NCI-H345 treated with DMSO at 0.1 percent for 48 hours (cell line): ENCODE measurements at regions not wholly inside any gene's neighbourhood (a gene's known extent, or its start where the extent isn't known, plus 50 kb on each side); places are given as distances from the start of the nearest gene placed in this dataset.

Source experiments
- DNase-seq: peaks from one replicate; lab custom pipeline; 2025; ENCODE audit not compliant: unreplicated experiment; lab: John Stamatoyannopoulos, UW

GRCh38 chr15:31262143-31262530 lies 64.5 kb upstream of the KLF13 start:
- no peak for DNase-seq

- no peak for DNase-seq
Observed at GRCh38 chr15:31262901-31263671, 63.5 kb upstream of the KLF13 start.

- peak; percentile 63 for DNase-seq
Observed at GRCh38 chr15:31263751-31264558, 62.7 kb upstream of the KLF13 start.

DNA sequence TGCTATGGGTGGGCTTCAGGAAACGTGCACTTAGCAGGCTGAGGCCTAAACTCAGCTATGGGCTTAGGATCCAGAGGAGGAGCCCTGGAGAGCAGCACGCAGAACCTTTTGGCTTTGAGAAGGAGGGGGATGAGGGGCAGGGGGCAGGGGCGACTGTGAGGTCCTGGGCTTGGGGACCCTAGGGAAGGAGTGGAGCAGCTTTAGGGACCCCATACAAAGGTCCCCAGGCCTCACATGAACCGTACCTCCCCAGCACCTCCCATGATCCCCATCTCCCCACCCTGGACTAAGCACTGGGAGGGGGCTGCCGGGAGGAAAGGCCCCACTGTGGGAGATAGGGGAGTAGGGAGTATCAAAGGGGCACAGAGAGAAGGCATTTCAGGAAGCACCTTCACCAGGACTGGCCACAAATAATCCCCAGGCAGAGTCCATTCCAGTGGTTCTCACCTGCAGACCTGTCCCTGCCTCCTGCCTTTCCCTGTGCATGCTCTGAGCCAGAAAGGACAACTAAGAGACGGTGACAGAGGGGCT lies 62.0 kb upstream of the KLF13 start:
- no peak for DNase-seq

GRCh38 chr15:31265090-31265870 lies 61.4 kb upstream of the KLF13 start:
- DNase-seq = no peak

DNA sequence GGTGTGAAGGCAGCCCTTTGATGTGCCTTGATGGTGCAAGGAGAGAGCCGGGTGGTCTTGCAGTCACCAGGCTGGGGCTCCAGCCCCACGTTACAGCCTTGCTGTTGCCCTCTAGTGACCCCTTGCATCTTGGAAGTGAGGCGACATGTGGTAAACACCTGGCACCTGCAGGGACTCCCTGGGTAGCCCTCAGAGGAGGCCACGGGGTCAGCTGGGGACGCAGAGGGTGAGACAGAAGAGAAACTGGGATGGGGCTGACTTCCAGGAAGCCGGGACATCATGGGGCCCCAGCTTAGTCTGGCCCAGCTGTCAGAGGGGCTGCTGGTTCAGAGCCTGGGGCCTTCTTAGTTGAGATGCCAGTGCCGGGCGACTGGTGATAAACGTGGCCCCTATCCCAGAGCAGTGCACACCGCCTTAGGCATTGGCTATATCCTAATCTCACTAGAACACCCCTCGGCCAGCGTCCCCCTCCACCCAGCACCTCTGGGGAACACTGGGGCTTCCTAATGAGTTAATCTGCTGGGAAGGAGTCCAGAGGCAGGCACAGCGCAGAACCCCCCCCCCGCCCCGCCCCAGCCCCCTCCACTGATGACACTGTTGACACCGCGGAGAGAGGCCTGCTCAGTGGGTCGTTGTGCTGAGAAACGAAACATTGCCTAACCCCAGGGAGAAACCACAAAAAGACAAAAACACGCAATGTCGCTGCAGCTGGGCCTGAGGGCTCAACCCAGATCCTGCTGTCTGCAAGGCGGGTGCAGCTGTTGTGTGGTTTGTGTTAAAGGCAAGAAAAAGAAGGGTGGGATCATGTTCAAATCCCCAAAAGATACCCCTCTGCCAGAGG lies 60.5 kb upstream of the KLF13 start:
- DNase-seq = no peak

- no peak for DNase-seq
Observed at GRCh38 chr15:31266712-31267111, 59.9 kb upstream of the KLF13 start.

DNA sequence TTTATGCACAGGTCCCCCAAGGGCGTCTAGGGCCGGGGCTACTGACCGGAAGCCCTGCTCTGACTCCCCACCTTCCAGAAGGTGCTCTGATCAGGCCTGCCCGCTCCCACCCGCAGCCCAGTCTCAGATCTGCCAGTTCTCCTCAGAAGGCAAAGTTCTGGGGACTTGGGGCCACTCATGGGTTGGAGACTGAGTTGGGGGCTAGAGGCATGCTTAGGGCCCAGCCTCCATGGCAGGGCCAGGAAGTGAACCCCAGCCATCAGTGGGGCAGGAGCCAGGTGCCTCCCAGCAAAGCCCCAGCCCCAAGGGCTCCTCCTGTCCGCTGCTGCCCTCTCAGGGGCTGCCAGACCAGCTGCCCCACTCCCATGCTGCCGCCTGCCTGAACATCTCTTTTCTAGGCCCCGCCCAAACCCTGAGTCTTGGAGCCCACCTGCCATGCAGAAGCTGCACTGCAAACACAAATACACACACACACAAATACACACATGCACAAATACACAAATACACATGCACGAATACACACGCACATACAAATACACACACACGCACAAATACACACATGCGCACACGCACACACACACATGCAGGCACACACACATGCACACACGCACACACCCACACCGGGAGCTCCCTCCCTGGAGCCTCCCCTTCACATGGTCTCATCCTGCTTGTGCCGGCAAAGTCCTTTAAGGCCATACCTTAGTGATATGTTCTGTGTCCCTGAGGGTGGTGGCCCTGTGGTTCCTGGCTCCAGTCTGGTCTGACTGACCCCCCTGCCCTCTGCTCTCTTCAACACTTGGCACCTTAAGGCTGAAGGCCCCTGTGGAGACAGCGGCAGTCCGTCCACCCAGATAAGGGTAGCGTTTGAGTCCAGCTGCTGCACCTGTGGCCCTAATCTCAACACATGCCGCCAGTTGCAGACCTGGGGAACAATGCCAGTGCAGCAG lies 59.2 kb upstream of the KLF13 start:
- no peak for DNase-seq

DNA sequence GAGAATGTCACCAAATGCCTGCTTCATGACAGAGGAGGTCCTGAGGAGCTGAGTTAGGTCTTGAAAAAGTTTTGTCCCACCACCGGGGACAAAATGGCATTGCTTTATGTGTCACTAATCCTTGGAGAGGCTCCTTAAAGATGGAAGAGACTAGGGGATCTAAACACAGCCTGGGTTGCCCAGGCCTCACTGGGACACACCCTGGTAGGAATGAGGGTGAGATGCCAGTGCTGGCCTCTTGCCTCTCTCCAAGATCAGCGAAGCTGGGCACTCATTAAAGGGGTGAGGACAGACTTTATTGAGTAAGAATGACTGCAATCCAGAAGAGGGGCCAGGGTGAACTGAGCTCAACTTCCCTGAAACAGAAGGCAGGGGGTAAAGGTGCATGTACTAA lies 58.5 kb upstream of the KLF13 start:
- no peak for DNase-seq

GRCh38 chr15:31268911-31269784 lies 57.5 kb upstream of the KLF13 start:
- peak; percentile 16 for DNase-seq

DNA sequence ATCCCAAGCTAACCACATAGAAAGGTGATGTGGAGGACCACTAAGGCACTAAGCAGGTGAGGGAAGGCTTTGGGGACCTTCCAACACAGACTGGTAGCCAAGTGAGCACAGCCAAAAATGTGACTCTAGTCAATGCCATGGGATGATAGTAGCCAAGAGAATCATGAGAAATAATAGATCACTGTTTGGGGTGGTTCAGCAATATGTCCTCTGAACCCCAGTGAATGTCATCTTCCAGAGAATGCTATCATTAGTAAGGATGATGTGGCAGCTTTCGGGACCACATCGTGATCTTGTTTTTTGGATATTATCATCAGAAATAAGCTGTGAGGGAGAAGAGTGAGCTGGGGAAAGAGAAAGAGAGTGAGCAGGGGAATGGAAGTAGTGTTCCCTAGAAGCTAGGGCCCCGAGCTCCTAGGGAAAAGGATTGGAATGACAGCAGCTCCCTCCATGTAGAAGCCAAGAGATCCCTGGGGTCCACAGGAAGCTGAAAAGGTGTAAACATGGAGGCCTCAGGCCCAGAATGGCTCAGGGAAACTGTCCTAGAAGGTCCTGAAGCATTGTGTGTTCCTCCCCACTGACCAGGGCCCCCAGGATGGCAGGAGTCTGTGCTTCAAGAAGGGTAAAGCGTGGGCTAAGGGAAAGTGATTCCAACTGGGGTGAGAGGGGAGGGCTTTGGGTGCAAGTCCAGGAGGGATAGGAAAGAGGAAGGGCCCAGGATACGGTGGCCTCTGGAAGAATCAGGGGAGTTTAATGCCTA lies 56.6 kb upstream of the KLF13 start:
- DNase-seq = no peak

DNA sequence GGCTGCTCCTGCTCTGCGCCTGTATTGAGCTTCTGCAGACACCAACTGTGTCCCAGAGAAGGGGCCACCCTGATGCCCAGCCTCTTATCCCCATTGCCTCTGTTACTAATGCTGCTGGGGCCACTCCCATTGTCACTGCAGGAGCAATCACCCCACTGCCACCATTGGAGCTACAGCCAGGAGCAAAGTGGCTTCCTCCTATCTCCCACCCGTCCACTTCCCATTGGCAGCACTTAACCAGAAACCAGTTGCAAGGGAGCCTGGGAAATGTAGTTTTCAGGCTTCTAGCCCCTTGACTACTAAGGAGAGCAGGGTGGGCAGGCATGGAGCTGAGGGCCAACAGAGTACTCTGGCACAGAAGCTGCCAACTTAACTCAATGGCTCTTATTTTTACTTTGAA lies 55.9 kb upstream of the KLF13 start:
- DNase-seq = no peak

- DNase-seq = no peak
Observed at GRCh38 chr15:31271224-31271635, 55.4 kb upstream of the KLF13 start.

GRCh38 chr15:31271711-31272557 lies 54.7 kb upstream of the KLF13 start:
- no peak for DNase-seq

DNA sequence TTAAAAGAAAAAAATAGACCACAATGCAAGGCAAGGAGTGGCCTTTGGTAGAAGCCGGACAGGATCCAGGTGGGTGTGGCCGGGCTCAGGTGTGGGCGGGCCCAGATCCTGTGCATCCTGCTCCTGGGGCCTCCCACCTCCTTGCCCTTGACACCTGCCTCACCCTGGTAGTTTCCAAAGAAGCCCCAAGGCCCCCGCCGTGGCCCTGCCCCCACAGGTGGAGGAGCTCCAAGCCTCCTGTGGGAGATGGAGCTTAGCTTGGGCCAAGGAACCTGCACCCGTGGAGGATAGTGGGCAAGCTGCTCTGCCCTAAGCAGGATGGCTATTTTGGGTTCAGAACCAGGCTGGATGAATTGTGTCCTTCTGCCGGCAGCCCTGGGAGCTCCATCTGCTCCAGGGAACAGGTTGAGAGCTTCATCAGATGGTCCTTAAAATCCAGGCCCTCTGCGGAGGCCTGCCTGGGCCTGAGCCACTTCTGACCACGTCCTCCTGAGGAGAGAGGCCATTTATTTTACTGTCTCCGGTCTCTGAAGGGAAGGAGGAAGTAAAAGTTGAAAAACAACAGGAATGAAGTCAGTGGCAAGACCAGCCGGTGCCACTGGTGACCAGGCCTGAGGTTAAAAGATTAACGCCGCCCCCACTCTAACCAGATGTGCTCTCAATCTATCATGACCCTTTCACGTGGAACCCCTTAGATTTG lies 53.9 kb upstream of the KLF13 start:
- no peak for DNase-seq

GRCh38 chr15:31273258-31273941 lies 53.2 kb upstream of the KLF13 start:
- no peak for DNase-seq
